Heart left ventricle (tissue), 16 donors: ENCODE measurements at regions not wholly inside any gene's neighbourhood (a gene's known extent, or its start where the extent isn't known, plus 50 kb on each side); places are given as distances from the start of the nearest gene placed in this dataset.
A peak's percentile ranks its signal among the peaks of the same experiment; 100 is the strongest.

ENCODE experiments used
- ATAC-seq, 4 donors: fragments of 200-7000 bp; cut with Tn5 transposase; one replicate each; pipeline ENCODE4 v1.9.1; 2020 to 2022; ENCODE audit warnings: moderate library complexity in 4 of 4, mild to moderate bottlenecking in 3 of 4, moderate number of reproducible peaks in 1 of 4
- DNase-seq, 5 donors: peaks; one replicate each; pipeline ENCODE4 v3.0.0-alpha.2; 2020
- H3K27ac ChIP-seq, 12 donors: fragments of 200-600 bp; sonication (generic) in 4 of 12; one replicate each; pipeline versions ENCODE4 v1.5.0 to v1.8.0; 2016 to 2022; ENCODE audit warnings: mild to moderate bottlenecking in 2 of 12
- H3K27me3 ChIP-seq, 9 donors: fragments of 200-600 bp; sonication (generic) in 2 of 9; one replicate each; pipeline versions ENCODE4 v1.5.1 to v1.8.0; 2016 to 2022; ENCODE audit warnings: mild to moderate bottlenecking in 3 of 9
- H3K36me3 ChIP-seq, 9 donors: fragments of 200-600 bp; sonication (generic) in 2 of 9; one replicate each; pipeline versions ENCODE4 v1.5.0 to v1.8.0; 2018 to 2022; ENCODE audit warnings: mild to moderate bottlenecking in 2 of 9
- H3K4me1 ChIP-seq, 12 donors: fragments of 200-600 bp; sonication (generic) in 4 of 12; one replicate each; pipeline versions ENCODE4 v1.5.0 to v1.8.0; 2016 to 2022; ENCODE audit warnings: mild to moderate bottlenecking in 3 of 12
- H3K4me3 ChIP-seq, 12 donors: fragments of 200-600 bp; sonication (generic) in 4 of 12; one replicate each; pipeline versions ENCODE4 v1.5.0 to v1.8.0; 2017 to 2022; ENCODE audit warnings: mild to moderate bottlenecking in 9 of 12, moderate library complexity in 4 of 12
- H3K9me3 ChIP-seq, 12 donors: fragments of 200-600 bp; sonication (generic) in 4 of 12; one replicate each; pipeline versions ENCODE4 v1.5.0 to v1.8.0; 2016 to 2022; ENCODE audit warnings: mild to moderate bottlenecking in 1 of 12
- POLR2A ChIP-seq, 2 donors: fragments of 450-650 bp; IDR thresholded peaks; one replicate each; pipeline ENCODE4 v1.6.1; 2017; ENCODE audit warnings: antibody characterized with exemption in 2 of 2, mild to moderate bottlenecking in 2 of 2, moderate library complexity in 2 of 2
- WGBS, 4 donors: extraction: QIAGEN DNeasy Blood & Tissue Kit in 2 of 4; methylation state at CpG; one replicate each; pipeline versions ENCODE4 v1.1.5 to v1.1.7; 2013 to 2018; 5-methylcytosine and 5-hydroxymethylcytosine counted together
- intact Hi-C, 10 donors: fragments of 100-400 bp; cut with DNase I; formaldehyde crosslinking; loops; one replicate each; pipeline versions ENCODE4 v1.11.1 to v1.14.2; 2022
- TF ChIP-seq, protein P1 (sequence below), 12 donors: fragments of 200-600 bp; sonication (generic) in 4 of 12; IDR thresholded peaks; one replicate each; pipeline versions ENCODE4 v1.5.0 to v1.8.0; 2018 to 2022; ENCODE audit warnings: antibody characterized with exemption in 12 of 12, mild to moderate bottlenecking in 5 of 12
- donor health status: ischemic (EF 13 %, LVEDD 7.1; RV severe dilation, severe dysfunction).
- donor health status: healthy with polysubstance abuse.
- donor health status: DM: no; HTN: yes; CAD: no.
- donor health status: DM: no; HTN: no; CAD: no.
- donor health status: ischemic (EF 25% LVEDD 6.9; RV normal size, moderate dysfunction).
- donor health status: ischemic (EF 25% LVEDD 5.7; RV mildly dilated, moderate dysfunction).
- donor health status: healthy.
- donor health status: DM: yes; HTN: yes; CAD: no.
- donor health status: ischemic (EF 35%, LVEDD 5.7; RV mildly dilated, moderate dysfunction).
- donor health status: nonischemic (EF 11% LVEDD 7.7; RV severe dilation, severe dysfunction).
- donor health status: DM: yes; HTN: yes; CAD: no.
- donor health status: PGD.
- donor health status: ischemic (EF 29% LVEDD 5.4; RV normal size, mild dysfunction).
- donor health status: nonischemic (EF 23%, LVEDD 6.1; RV moderate dilation, normal function).

DNA sequence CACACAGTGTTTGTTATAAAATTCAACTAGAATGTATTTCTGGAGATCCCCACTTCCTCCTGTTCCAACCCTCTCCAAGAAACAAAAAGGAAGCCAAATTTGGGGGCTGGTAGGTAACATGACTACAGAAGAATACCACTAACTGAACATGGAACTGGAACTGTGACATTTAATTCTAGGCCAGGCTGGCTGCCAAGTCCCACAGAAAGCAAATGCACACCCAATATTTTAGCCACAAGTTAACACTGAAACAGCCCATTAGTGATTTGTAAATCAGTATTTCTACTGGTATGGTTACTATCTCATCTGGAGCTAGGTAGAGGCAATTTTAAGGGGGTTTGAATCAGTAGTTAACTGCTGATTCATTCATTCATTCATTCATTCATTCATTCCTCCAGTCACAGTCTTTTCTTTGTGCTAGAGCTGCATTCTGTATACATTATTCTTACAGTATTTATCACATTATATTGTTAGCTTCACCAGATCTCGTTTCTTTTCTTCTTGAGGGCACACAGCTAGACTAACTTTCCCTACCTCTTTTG lies 131.7 kb upstream of the GDNF start:
- ATAC-seq (no peak), DNase-seq (no peak)
- intact Hi-C loops, result no loop called here
- TF ChIP-seq, protein P1, sequence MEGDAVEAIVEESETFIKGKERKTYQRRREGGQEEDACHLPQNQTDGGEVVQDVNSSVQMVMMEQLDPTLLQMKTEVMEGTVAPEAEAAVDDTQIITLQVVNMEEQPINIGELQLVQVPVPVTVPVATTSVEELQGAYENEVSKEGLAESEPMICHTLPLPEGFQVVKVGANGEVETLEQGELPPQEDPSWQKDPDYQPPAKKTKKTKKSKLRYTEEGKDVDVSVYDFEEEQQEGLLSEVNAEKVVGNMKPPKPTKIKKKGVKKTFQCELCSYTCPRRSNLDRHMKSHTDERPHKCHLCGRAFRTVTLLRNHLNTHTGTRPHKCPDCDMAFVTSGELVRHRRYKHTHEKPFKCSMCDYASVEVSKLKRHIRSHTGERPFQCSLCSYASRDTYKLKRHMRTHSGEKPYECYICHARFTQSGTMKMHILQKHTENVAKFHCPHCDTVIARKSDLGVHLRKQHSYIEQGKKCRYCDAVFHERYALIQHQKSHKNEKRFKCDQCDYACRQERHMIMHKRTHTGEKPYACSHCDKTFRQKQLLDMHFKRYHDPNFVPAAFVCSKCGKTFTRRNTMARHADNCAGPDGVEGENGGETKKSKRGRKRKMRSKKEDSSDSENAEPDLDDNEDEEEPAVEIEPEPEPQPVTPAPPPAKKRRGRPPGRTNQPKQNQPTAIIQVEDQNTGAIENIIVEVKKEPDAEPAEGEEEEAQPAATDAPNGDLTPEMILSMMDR (IDR thresholded peaks at IDR 0.05), result no peak
- Histone ChIP-seq H3K27ac (no peak overlapping the region), H3K36me3 (no peaks in the 10 kb centered on the region), H3K4me3 (no peak overlapping the region), H3K4me1 (peaks cover 0 to 10% (median 0%) of the 10 kb centered on the region in 12 donors), H3K27me3 (no peaks in the 10 kb centered on the region), H3K9me3 (no peaks in the 10 kb centered on the region)
- 68 to 86% (median 73%) methylated on average over 1 of the region's 1 CpG for WGBS, 4 donors

DNA sequence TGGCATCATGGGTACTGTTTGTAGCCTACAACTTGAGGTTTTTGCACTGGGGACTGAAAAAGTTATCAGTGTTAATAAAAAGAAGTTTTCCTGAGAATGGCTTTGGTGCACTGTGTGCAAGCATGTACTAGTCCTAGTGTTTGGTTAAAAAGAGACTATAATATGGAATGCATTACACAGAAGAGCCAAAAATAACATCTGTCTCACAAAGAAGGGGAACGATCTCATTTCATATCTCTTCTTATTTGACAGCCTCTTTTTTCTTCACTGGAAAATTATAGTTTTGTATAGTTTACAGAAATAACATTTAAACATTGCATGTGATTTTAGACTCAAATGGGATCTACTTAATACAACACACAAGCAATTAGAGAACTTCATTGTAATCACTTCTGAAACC lies 127.0 kb upstream of the GDNF start:
- H3K4me3 ChIP-seq, result no peak overlapping the region
- no peak overlapping the region for H3K27ac ChIP-seq
- intact Hi-C loops, result no loop called here
- peaks cover 0 to 18% (median 2%) of the 10 kb centered on the region in 12 donors for H3K4me1 ChIP-seq
- no peak for TF ChIP-seq POLR2A (IDR thresholded peaks at IDR 0.05)
- TF ChIP-seq, protein P1 (IDR thresholded peaks at IDR 0.05), result no peak
- H3K36me3 ChIP-seq, result no peaks in the 10 kb centered on the region
- no peaks in the 10 kb centered on the region for H3K9me3 ChIP-seq
- 7 to 25% (median 17%) methylated on average over 1 of the region's 1 CpG for WGBS, 4 donors
- DNase-seq (no peak), ATAC-seq (no peak)
- H3K27me3 ChIP-seq, result no peaks in the 10 kb centered on the region

DNA sequence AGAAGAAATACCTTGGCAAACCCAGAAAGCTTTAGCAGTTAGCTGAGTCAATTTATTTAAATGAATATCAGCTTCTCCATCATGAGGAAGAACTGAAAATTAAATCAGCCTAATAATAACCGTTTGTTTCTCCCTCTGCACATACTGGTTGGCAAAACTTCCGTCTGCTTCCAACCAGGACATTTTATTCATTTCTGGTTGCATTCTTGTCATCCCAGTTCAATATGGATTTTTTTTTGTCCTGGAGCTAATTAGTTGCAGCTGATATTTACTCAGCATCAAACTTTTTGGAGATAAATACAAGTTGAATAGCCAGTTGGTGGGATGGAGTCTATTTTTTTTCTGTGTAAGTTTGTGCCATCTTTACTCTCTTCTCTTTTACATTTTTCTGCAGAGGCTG lies 126.5 kb upstream of the GDNF start:
- ATAC-seq, result no peak
- intact Hi-C loops, result no loop called here
- TF ChIP-seq POLR2A (IDR thresholded peaks at IDR 0.05), result no peak
- TF ChIP-seq, protein P1 (IDR thresholded peaks at IDR 0.05), result no peak

DNA sequence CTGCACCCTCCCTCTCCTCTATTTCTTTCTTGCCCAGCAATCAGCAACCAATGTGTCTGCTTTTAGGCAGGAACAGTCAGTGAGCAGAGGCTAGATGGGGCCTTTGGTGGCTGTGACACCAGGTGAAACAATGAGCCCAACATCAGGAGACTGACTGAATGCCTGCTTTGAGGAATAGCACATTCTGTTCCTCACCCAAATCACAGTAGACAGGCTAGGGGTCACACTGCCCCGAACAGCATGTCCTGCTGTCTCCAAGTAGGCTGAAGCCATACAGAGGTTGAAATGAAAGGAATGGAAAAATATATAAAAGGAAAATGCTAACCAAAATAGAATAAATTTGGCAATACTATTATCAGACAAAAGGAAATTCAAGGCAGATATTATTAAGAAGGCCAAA lies 122.5 kb upstream of the GDNF start:
- no peak for TF ChIP-seq POLR2A (IDR thresholded peaks at IDR 0.05)
- TF ChIP-seq, protein P1 (IDR thresholded peaks at IDR 0.05), result no peak
- Histone ChIP-seq H3K27ac (no peak overlapping the region), H3K4me1 (peaks cover 0 to 15% (median 2%) of the 10 kb centered on the region in 12 donors), H3K27me3 (no peaks in the 10 kb centered on the region), H3K4me3 (no peak overlapping the region), H3K9me3 (peaks cover 0 to 34% (median 19%) of the 10 kb centered on the region in 12 donors), H3K36me3 (no peaks in the 10 kb centered on the region)
- intact Hi-C loops, result no loop called here
- ATAC-seq (peak; percentile 64 to 90 (median 70)), DNase-seq (no peak)
- WGBS, 4 donors, result 31 to 73% (median 49%) methylated on average over 1 of the region's 1 CpG

More for the DNA sequence above, 126.5 kb upstream of the GDNF start:
- no peak for DNase-seq
- no peak overlapping the region for H3K27ac ChIP-seq
- peaks cover 0 to 18% (median 2%) of the 10 kb centered on the region in 12 donors for H3K4me1 ChIP-seq
- H3K36me3 ChIP-seq, result no peaks in the 10 kb centered on the region
- 49 to 82% (median 57%) methylated on average over 2 of the region's 2 CpGs for WGBS, 4 donors
- no peaks in the 10 kb centered on the region for H3K27me3 ChIP-seq
- no peaks in the 10 kb centered on the region for H3K9me3 ChIP-seq
- H3K4me3 ChIP-seq, result no peak overlapping the region
